ENCODE measurements at regions not wholly inside any gene's neighbourhood (a gene's known extent, or its start where the extent isn't known, plus 50 kb on each side); places are given as distances from the start of the nearest gene placed in this dataset.

- peak; percentile 86 for FAIRE-seq
Observed at GRCh38 chr1:208298593-208299269, 54.5 kb upstream of the PLXNA2 start.

GRCh38 chr1:208300084-208300770, 56.0 kb upstream of the PLXNA2 start:
- FAIRE-seq: no peak

GRCh38 chr1:208302699-208303238, 58.6 kb upstream of the PLXNA2 start:
- no peak for FAIRE-seq

- FAIRE-seq: no peak
Observed at GRCh38 chr1:208303743-208304712, 59.8 kb upstream of the PLXNA2 start.

- no peak for FAIRE-seq
Observed at GRCh38 chr1:208308221-208308620, 64.0 kb upstream of the PLXNA2 start.

- FAIRE-seq: no peak
Observed at GRCh38 chr1:208309771-208310170, 65.6 kb upstream of the PLXNA2 start.

GRCh38 chr1:208312706-208313105, 68.5 kb upstream of the PLXNA2 start:
- no peak for FAIRE-seq

GRCh38 chr1:208314431-208314830, 70.2 kb upstream of the PLXNA2 start:
- no peak for FAIRE-seq

- no peak for FAIRE-seq
Observed at GRCh38 chr1:208318150-208318734, 74.1 kb upstream of the PLXNA2 start.

- no peak for FAIRE-seq
Observed at GRCh38 chr1:208324005-208324404, 79.8 kb upstream of the PLXNA2 start.

GRCh38 chr1:208326033-208326432, 81.8 kb upstream of the PLXNA2 start:
- no peak for FAIRE-seq

GRCh38 chr1:208329300-208329699, 85.1 kb upstream of the PLXNA2 start:
- no peak for FAIRE-seq

- FAIRE-seq: no peak
Observed at GRCh38 chr1:208332036-208332773, 88.0 kb upstream of the PLXNA2 start.

- no peak for FAIRE-seq
Observed at GRCh38 chr1:208332774-208333126, 88.6 kb upstream of the PLXNA2 start.

GRCh38 chr1:208333676-208334075, 89.5 kb upstream of the PLXNA2 start:
- no peak for FAIRE-seq

GRCh38 chr1:208335371-208336136, 91.4 kb upstream of the PLXNA2 start:
- no peak for FAIRE-seq

GRCh38 chr1:208336137-208336518, 91.9 kb upstream of the PLXNA2 start:
- no peak for FAIRE-seq

GRCh38 chr1:208339911-208340310, 95.7 kb upstream of the PLXNA2 start:
- FAIRE-seq: no peak

- FAIRE-seq: no peak
Observed at GRCh38 chr1:208343226-208343625, 99.0 kb upstream of the PLXNA2 start.

- no peak for FAIRE-seq
Observed at GRCh38 chr1:208344202-208344857, 100.1 kb upstream of the PLXNA2 start.

- FAIRE-seq: no peak
Observed at GRCh38 chr1:208347191-208347590, 103.0 kb upstream of the PLXNA2 start.
